GM12872 (cell line): ENCODE measurements at regions not wholly inside any gene's neighbourhood (a gene's known extent, or its start where the extent isn't known, plus 50 kb on each side); places are given as distances from the start of the nearest gene placed in this dataset.

Source experiments
- TF ChIP-seq, protein P1 (sequence below): IDR thresholded peaks from 3 replicates; pipeline ENCODE4 v1.5.1; 2011; ENCODE audit warnings: low read depth, mild to moderate bottlenecking, low read length, moderate library complexity; ENCODE audit not compliant: insufficient read depth

DNA sequence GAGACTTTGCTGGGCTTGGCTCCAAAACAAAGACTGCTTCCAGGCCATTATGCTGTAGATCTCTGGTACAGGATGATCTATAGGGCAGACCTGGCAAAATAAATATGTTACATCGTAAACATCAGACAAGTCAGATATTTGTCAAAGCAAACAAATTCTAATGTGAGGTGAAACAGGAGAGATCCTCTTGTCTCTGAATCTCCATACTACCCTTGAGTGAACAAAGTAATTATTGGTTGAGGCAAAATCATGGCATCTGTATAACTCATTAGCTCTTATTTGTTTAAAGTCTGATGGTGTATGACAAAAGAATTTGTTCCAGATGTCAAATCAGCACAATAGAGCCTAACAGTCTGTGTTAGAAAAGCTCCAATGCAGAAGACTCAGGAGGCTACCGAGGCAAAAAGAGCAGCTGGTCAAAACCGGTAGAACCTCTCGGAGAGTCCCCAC, 1291.5 kb downstream of the TYW1 start:
- TF ChIP-seq, protein P1, sequence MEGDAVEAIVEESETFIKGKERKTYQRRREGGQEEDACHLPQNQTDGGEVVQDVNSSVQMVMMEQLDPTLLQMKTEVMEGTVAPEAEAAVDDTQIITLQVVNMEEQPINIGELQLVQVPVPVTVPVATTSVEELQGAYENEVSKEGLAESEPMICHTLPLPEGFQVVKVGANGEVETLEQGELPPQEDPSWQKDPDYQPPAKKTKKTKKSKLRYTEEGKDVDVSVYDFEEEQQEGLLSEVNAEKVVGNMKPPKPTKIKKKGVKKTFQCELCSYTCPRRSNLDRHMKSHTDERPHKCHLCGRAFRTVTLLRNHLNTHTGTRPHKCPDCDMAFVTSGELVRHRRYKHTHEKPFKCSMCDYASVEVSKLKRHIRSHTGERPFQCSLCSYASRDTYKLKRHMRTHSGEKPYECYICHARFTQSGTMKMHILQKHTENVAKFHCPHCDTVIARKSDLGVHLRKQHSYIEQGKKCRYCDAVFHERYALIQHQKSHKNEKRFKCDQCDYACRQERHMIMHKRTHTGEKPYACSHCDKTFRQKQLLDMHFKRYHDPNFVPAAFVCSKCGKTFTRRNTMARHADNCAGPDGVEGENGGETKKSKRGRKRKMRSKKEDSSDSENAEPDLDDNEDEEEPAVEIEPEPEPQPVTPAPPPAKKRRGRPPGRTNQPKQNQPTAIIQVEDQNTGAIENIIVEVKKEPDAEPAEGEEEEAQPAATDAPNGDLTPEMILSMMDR, result no peak

DNA sequence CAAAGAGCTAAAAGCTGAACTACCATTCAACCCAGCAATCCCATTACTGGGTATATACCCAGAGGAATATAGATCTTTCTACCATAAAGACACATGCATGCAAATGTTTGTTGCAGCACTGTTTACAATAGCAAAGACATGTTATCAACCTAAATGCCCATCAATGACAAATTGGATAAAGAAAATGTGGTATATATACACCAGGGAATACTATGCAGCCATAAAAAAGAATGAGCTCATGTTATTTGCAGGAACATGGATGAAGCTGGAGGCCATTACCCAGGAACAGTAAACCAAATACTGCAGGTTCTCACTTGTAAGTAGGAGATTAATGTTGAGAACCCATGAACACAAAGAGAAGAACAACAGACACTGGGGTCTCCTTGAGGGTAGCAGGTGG, 1295.1 kb downstream of the TYW1 start:
- TF ChIP-seq, protein P1, result no peak

DNA sequence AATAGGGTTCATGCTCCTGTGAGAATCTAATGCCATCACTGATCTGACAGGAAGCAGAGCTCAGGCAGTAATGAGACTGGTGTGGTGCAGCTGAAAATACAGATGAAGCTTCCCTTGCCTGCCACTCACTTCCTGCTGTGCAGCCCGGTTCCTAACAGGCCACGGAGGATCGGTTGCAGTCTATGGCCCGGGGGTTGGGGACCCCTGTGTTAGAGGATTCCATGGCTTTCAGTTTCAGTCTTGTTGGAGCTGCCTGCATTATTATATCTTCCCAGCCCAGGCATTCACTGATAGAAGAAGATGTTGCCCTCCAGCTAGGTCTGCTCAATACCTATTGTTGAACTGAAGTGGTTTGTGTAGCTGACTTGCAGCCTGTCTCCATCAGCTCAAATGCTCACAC, 1298.8 kb downstream of the TYW1 start:
- TF ChIP-seq, protein P1, result no peak

DNA sequence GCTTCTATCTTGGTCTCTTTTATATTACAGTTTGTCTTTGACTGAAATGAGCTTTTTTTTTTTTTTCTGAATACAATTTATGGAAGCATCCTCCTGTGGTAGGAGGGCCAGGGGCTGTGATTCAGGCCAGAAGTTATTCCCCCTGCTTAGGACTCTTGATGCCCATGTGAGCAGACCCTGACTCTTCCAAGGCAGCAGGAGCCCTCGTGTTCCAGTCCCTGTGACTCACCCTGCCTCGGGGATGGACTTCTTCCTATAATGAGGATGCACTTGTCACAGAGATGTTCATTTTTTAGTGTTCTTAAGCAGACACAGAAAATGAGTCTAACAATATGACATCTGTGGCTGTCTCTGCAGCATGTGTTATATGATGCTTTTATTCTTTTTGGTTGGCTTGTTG, 1293.7 kb upstream of the AUTS2 start:
- TF ChIP-seq, protein P1, result no peak

DNA sequence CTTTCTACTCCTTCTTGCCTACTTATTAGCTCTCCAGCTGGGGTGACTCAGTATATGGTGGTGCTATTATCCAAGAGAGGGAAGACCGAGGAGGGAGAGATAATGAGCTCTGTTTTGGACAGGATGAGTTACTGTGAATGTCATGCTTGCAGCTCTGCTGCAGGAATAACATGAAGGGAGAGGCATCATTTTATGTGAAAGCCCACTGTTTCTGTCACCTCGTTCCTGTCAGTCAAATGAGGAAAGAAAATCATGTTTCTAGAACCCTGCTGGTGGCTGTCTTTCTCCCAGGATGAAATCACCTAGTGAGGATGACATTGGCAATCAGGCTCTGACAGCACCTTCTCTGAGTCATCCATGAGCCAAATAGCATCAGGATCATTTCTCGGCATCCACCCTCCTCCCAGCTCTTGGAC, 1291.6 kb upstream of the AUTS2 start:
- TF ChIP-seq, protein P1, result no peak

DNA sequence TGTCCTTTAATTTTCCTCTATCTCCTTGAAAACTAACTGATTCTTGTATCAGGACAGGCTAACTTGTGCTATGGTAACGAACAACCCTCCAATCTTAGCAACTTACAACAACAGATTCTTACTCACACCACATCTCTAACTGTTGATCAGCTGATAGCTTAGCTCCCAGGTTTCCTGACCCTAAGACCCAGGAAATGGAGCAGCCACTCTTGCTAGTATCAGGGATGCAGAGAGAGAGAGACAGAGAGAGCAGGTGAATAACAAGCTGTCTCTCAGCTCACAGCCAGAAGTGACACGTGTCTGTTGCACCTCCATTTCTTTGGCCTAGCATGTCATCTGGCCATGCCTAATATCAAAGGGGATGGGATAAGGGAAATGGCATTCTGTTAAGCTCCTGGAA, 1289.0 kb upstream of the AUTS2 start:
- TF ChIP-seq, protein P1, result no peak

DNA sequence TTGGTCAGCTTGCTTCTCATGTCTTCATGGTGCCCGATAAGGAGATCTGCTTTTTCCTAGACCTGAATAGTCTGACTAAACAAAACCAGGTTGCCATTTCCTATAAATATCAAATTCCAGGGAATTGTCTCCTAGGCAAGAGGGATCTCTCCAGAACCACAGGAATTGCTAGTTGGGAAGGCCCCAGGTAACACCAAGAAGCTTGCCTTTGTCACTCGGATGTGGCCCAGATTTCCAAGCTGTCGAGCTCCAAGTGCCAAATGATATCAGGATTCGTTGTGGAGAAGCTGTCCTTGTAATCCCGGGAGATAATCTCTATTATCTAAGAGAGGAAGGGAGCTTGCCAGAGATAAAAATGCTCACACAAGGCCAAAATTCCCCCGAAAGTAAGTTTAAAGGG, 1288.5 kb upstream of the AUTS2 start:
- TF ChIP-seq, protein P1, result no peak

DNA sequence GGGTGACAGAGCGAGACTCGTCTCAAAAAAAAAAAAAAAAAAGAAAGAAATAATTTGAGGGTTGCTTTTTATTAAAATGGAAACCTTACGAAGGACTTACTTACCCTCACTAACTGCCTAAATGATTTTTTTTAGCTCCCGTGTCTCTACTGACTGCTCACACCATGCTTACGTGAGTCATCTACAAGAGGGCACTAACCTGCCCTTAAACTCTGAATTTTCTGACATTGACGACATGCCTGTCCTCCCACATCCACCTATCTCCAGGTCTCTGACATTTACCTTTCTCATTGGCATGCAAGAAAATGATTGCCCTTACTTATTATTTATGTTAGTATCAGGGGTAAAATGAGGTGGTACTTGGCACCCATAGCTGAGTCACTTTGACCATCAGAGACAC, 1286.3 kb upstream of the AUTS2 start:
- TF ChIP-seq, protein P1, result no peak
